ENCODE measurements at regions not wholly inside any gene's neighbourhood (a gene's known extent, or its start where the extent isn't known, plus 50 kb on each side); places are given as distances from the start of the nearest gene placed in this dataset.
A peak's percentile ranks its signal among the peaks of the same experiment; 100 is the strongest.

- CTCF ChIA-PET: interaction anchor here (1.5 kb wide), 1 partner anchor 100 kb away, joined by 5 read pairs; the partner anchor contains the start of gene RUNX3
- DNase-seq (no peak), ATAC-seq (ENCODE audit: low read depth) (no peak)
- H3K4me3 Mint-ChIP-seq: peak overlapping the region; percentile 28
- TF ChIP-seq CTCF (IDR thresholded peaks at IDR 0.05): no peak
- POLR2A ChIA-PET: interaction anchor here (0.8 to 13.4 kb wide), 9 partner anchors 8 to 104 kb away, joined by 3 to 385 read pairs (median 12); partner anchors contain the start of gene RUNX3
- no peaks in the 10 kb centered on the region for H3K9me3 Mint-ChIP-seq
- no peaks in the 10 kb centered on the region for H3K36me3 Mint-ChIP-seq (ENCODE audit: low read depth)
- peaks cover 8% of the 10 kb centered on the region for H3K4me1 Mint-ChIP-seq
- intact Hi-C loops (cut with micrococcal nuclease): loop anchor here (2.0 to 5.0 kb wide), 3 partner anchors 75 to 388 kb away; partner anchors contain the start of genes CLIC4 and SRRM1
- peak overlapping the region; percentile 97 for H3K27ac Mint-ChIP-seq
- H3K27me3 Mint-ChIP-seq: no peaks in the 10 kb centered on the region
Measured at GRCh38 chr1:25030012-25030411, 99.9 kb upstream of the RUNX3 start.

GRCh38 chr1:25028907-25029599 is 99.0 kb upstream of the RUNX3 start:
- POLR2A ChIA-PET: interaction anchor here (0.5 to 13.4 kb wide), 17 partner anchors 7 to 1685 kb away, joined by 3 to 385 read pairs (median 5); partner anchors contain the start of genes HNRNPR and RUNX3
- DNase-seq: no peak

GRCh38 chr1:25028587-25028906 is 98.5 kb upstream of the RUNX3 start:
- H3K27ac Mint-ChIP-seq: peak overlapping the region; percentile 97
- POLR2A ChIA-PET: interaction anchor here (0.5 to 13.4 kb wide), 11 partner anchors 8 to 1684 kb away, joined by 3 to 385 read pairs (median 5); partner anchors contain the start of genes HNRNPR and RUNX3
- no peaks in the 10 kb centered on the region for H3K36me3 Mint-ChIP-seq (ENCODE audit: low read depth)
- ATAC-seq (ENCODE audit: low read depth) (no peak), DNase-seq (no peak)
- peaks cover 22% of the 10 kb centered on the region for H3K4me1 Mint-ChIP-seq
- H3K4me3 Mint-ChIP-seq: peak overlapping the region; percentile 49
- CTCF ChIA-PET: interaction anchor here (1.2 to 1.4 kb wide), 2 partner anchors 8 to 96 kb away, joined by 5 read pairs; no protein-coding TSS in a partner anchor
- no peaks in the 10 kb centered on the region for H3K27me3 Mint-ChIP-seq
- no peaks in the 10 kb centered on the region for H3K9me3 Mint-ChIP-seq
- TF ChIP-seq CTCF (IDR thresholded peaks at IDR 0.05): no peak
- intact Hi-C loops (cut with micrococcal nuclease): no loop called here

More at GRCh38 chr1:25028907-25029599, 99.0 kb upstream of the RUNX3 start:
- no peak for TF ChIP-seq CTCF (IDR thresholded peaks at IDR 0.05)
- Mint-ChIP-seq H3K4me1 (peaks cover 17% of the 10 kb centered on the region), H3K36me3 (ENCODE audit: low read depth) (no peaks in the 10 kb centered on the region), H3K27ac (peak overlapping the region; percentile 97), H3K27me3 (no peaks in the 10 kb centered on the region), H3K9me3 (no peaks in the 10 kb centered on the region), H3K4me3 (peak overlapping the region; percentile 49)
- intact Hi-C loops (cut with micrococcal nuclease): no loop called here
- no peak for ATAC-seq (ENCODE audit: low read depth)
- CTCF ChIA-PET: interaction anchor here (1.2 to 1.5 kb wide), 3 partner anchors 8 to 99 kb away, joined by 5 read pairs; partner anchors contain the start of gene RUNX3

GRCh38 chr1:25027822-25028586 is 97.9 kb upstream of the RUNX3 start:
- no peak for DNase-seq
- no peaks in the 10 kb centered on the region for H3K36me3 Mint-ChIP-seq (ENCODE audit: low read depth)
- no peaks in the 10 kb centered on the region for H3K9me3 Mint-ChIP-seq
- no peak overlapping the region for H3K4me3 Mint-ChIP-seq
- intact Hi-C loops (cut with micrococcal nuclease): no loop called here
- CTCF ChIA-PET: interaction anchor here (1.2 to 1.4 kb wide), 3 partner anchors 9 to 95 kb away, joined by 3 to 5 read pairs (median 5); no protein-coding TSS in a partner anchor
- no peaks in the 10 kb centered on the region for H3K27me3 Mint-ChIP-seq
- H3K4me1 Mint-ChIP-seq: peaks cover 28% of the 10 kb centered on the region
- H3K27ac Mint-ChIP-seq: peak overlapping the region; percentile 97
- POLR2A ChIA-PET: interaction anchor here (1.5 to 13.4 kb wide), 6 partner anchors 9 to 102 kb away, joined by 3 to 385 read pairs (median 8); partner anchors contain the start of gene RUNX3
- no peak for ATAC-seq (ENCODE audit: low read depth)
- TF ChIP-seq CTCF (IDR thresholded peaks at IDR 0.05): no peak

Measured in activated B cell treated with CpG ODN at 0.5 μM for 24 hours (primary cell).